Kidney (tissue), 13 donors: ENCODE measurements at regions not wholly inside any gene's neighbourhood (a gene's known extent, or its start where the extent isn't known, plus 50 kb on each side); places are given as distances from the start of the nearest gene placed in this dataset.

Experiments used
- DNase-seq, 5 donors: peaks; one replicate each; pipeline ENCODE4 v3.0.0-alpha.2; 2013 to 2020
- FAIRE-seq: peaks from 2 replicates; lab custom pipeline; 2012; peaks lifted over from hg19 to GRCh38; lab: Jason Lieb, UNC
- H3K27ac ChIP-seq, 2 donors: one replicate each; pipeline ENCODE4 v1.7.0; 2013; ENCODE audit warnings: low read depth in 2 of 2, low read length in 2 of 2, inconsistent platforms in 1 of 2
- H3K27me3 ChIP-seq: one replicate; pipeline ENCODE4 v1.7.1; 2013; ENCODE audit warnings: low read length, inconsistent platforms; ENCODE audit not compliant: control insufficient read depth, insufficient read depth
- H3K36me3 ChIP-seq, 3 donors: one replicate each; pipeline versions ENCODE4 v1.7.0 to v1.7.1; 2013; ENCODE audit warnings: low read length in 3 of 3, control low read depth in 1 of 3, inconsistent platforms in 1 of 3; ENCODE audit not compliant: insufficient read depth in 3 of 3, control insufficient read depth in 2 of 3
- H3K4me1 ChIP-seq, 3 donors: one replicate each; pipeline versions ENCODE4 v1.7.0 to v1.7.1; 2013; ENCODE audit warnings: low read length in 3 of 3, inconsistent platforms in 1 of 3, low read depth in 1 of 3; ENCODE audit not compliant: control insufficient read depth in 2 of 3, insufficient read depth in 2 of 3
- H3K4me3 ChIP-seq, 3 donors: one replicate each; pipeline versions ENCODE4 v1.7.0 to v1.8.1; 2013; ENCODE audit warnings: low read length in 3 of 3, control low read depth in 1 of 3, inconsistent platforms in 1 of 3
- H3K9ac ChIP-seq, 3 donors: one replicate each; pipeline versions ENCODE4 v1.7.0 to v1.7.1; 2013; ENCODE audit warnings: low read length in 3 of 3, control low read depth in 1 of 3, inconsistent platforms in 1 of 3
- H3K9me3 ChIP-seq, 3 donors: one replicate each; pipeline versions ENCODE4 v1.7.0 to v1.7.1; 2013; ENCODE audit warnings: low read length in 3 of 3, control low read depth in 1 of 3, inconsistent platforms in 1 of 3; ENCODE audit not compliant: control insufficient read depth in 2 of 3, insufficient read depth in 1 of 3
- intact Hi-C: fragments of 100-400 bp; cut with DNase I; formaldehyde crosslinking; loops from one replicate; pipeline ENCODE4 v1.11.1; 2022
- TF ChIP-seq, protein P1 (sequence below): IDR thresholded peaks from 3 replicates; pipeline ENCODE4 v1.5.1; 2012; ENCODE audit warnings: mild to moderate bottlenecking, moderate library complexity, borderline replicate concordance; ENCODE audit not compliant: insufficient read depth; ENCODE audit errors: extremely low read depth
- donor health status: control.
- donor health status: control.
- donor health status: control.
- donor health status: control.
- donor health status: control.
- donor health status: DM: yes; HTN: yes; CAD: no.
- donor health status: Normal renal cell carcinoma (clear cell type).

DNA sequence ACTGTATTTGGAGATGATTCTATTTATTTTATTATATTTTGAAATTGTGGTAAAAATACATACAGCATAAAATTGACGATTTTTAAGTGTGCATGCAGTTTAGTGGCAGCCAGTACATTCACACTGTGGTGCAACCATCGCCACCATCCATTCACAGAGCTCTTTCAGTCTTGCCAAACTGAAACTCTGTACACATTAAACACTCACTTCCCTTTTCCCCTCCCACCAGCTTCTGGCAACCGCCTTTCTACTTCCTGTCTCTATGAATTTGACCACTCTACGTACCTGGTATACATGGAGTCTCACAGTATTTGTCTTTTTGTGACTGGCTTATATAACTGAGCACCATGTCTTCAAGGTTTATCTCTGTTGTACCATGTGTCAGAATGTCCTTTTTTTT, 303.3 kb upstream of the ATP10A start:
- FAIRE-seq (no peak), DNase-seq (no peak)
- Histone ChIP-seq H3K36me3 (no peaks in the 10 kb centered on the region), H3K9me3 (no peaks in the 10 kb centered on the region), H3K27me3 (no peaks in the 10 kb centered on the region), H3K4me3 (no peak overlapping the region), H3K27ac (no peak overlapping the region), H3K4me1 (no peaks in the 10 kb centered on the region), H3K9ac (no peak overlapping the region)
- TF ChIP-seq, protein P1, sequence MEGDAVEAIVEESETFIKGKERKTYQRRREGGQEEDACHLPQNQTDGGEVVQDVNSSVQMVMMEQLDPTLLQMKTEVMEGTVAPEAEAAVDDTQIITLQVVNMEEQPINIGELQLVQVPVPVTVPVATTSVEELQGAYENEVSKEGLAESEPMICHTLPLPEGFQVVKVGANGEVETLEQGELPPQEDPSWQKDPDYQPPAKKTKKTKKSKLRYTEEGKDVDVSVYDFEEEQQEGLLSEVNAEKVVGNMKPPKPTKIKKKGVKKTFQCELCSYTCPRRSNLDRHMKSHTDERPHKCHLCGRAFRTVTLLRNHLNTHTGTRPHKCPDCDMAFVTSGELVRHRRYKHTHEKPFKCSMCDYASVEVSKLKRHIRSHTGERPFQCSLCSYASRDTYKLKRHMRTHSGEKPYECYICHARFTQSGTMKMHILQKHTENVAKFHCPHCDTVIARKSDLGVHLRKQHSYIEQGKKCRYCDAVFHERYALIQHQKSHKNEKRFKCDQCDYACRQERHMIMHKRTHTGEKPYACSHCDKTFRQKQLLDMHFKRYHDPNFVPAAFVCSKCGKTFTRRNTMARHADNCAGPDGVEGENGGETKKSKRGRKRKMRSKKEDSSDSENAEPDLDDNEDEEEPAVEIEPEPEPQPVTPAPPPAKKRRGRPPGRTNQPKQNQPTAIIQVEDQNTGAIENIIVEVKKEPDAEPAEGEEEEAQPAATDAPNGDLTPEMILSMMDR = no peak
- intact Hi-C loops = no loop called here

DNA sequence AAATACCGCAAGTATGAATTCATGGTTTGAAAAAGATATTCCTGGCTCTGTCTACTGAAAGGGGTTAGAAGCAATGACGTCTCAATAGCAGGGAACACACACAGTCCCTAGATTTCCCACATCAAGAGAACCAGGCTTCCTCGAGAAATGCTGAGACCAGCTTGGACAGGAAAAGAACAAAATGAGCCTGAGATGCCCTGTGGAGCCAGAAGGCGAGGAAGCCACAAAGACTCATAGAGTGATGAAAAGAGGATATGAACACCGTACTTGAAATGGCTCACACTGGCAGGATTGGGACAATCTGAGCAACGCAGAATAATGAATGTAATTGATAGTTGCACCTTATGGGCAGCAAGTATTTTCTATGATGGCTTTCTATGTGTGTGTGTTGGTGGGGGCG, 302.4 kb upstream of the ATP10A start:
- H3K4me1 ChIP-seq = no peaks in the 10 kb centered on the region
- no peaks in the 10 kb centered on the region for H3K9me3 ChIP-seq
- no peak overlapping the region for H3K9ac ChIP-seq
- no peaks in the 10 kb centered on the region for H3K36me3 ChIP-seq
- FAIRE-seq (no peak), DNase-seq (no peak)
- TF ChIP-seq, protein P1 = no peak
- no peak overlapping the region for H3K27ac ChIP-seq
- H3K4me3 ChIP-seq = no peak overlapping the region
- intact Hi-C loops = no loop called here
- no peaks in the 10 kb centered on the region for H3K27me3 ChIP-seq

DNA sequence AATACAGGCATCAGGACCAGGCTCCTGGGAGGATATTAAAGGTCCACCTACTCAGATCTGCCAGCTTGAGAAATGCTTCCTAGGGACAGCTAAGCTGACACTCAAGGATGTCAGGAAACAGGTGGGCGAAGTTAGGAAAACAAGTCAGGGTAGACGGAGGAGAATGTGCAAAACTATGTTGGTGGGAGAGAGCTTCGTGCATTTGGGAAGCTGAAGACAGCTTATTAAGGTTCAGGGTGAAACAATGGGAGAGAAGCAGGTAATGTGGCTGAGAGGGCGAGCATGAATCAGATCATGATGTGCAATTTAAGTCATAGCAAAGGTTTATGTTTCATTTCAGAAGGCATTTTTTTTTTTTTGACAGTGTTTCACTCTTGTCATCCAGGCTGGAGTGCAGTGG, 297.2 kb upstream of the ATP10A start:
- FAIRE-seq = no peak

DNA sequence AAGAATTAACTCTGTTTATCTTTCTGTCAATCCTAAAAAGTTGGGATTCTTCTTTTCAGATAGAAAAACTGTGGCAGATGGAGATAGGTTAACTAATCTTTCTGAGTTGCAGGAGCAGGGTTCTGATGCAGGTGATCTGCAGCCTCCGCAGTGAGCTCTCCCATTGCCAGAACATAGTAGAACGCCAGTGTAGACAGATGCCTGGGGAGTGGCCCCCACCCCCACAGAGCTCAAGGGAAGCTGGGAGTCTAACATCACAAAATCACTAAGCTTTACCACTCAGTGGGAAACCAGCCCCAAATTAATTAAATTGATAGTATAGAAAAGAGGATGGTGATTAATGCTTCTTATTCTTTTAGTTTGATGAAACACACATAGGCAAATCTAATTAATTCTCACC, 295.0 kb upstream of the ATP10A start:
- no peak overlapping the region for H3K4me3 ChIP-seq
- H3K9ac ChIP-seq = no peak overlapping the region
- no peaks in the 10 kb centered on the region for H3K27me3 ChIP-seq
- H3K9me3 ChIP-seq = no peaks in the 10 kb centered on the region
- no peak for DNase-seq
- TF ChIP-seq, protein P1 = no peak
- H3K27ac ChIP-seq = no peak overlapping the region
- H3K4me1 ChIP-seq = no peaks in the 10 kb centered on the region
- no peak for FAIRE-seq
- intact Hi-C loops = no loop called here
- no peaks in the 10 kb centered on the region for H3K36me3 ChIP-seq

More for the DNA sequence above, 297.2 kb upstream of the ATP10A start:
- intact Hi-C loops = no loop called here
- Histone ChIP-seq H3K27ac (no peak overlapping the region), H3K9me3 (no peaks in the 10 kb centered on the region), H3K9ac (no peak overlapping the region), H3K4me3 (no peak overlapping the region), H3K36me3 (no peaks in the 10 kb centered on the region), H3K27me3 (no peaks in the 10 kb centered on the region), H3K4me1 (no peaks in the 10 kb centered on the region)
- TF ChIP-seq, protein P1 = no peak
- no peak for DNase-seq
